HEK293 (cell line): ENCODE measurements at regions not wholly inside any gene's neighbourhood (a gene's known extent, or its start where the extent isn't known, plus 50 kb on each side); places are given as distances from the start of the nearest gene placed in this dataset.

Experiments
- CTCF ChIA-PET: fragments of 350-600 bp; formaldehyde crosslinking; extraction: SDS; loops from one replicate; lab custom pipeline; 2021; ENCODE audit warnings: antibody characterized with exemption; lab: Yijun Ruan, JAX
- POLR2A ChIA-PET: fragments of 300-600 bp; formaldehyde crosslinking; extraction: SDS; loops from one replicate; lab custom pipeline; 2020; ENCODE audit warnings: antibody characterized with exemption, inconsistent platforms; lab: Yijun Ruan, JAX
- H3K27ac ChIP-seq: fragments of 200-500 bp; sonication (Bioruptor generic); 2 replicates; pipeline ENCODE4 v1.5.1; 2014; ENCODE audit warnings: low read depth, low read length, control low read depth, inconsistent platforms; ENCODE audit errors: extremely low read depth
- H3K36me3 ChIP-seq, 2 experiments: fragments of 200-500 bp in 1 of 2; sonication (Bioruptor generic) in 1 of 2; 1 replicate in 1 of 2; 2 replicates in 1 of 2; pipeline ENCODE4 v1.5.1; 2014 to 2017; ENCODE audit warnings: inconsistent platforms in 2 of 2, low read length in 2 of 2; ENCODE audit not compliant: control insufficient read depth in 2 of 2, insufficient read depth in 1 of 2
- H3K4me1 ChIP-seq: fragments of 200-500 bp; sonication (Bioruptor generic); 2 replicates; pipeline ENCODE4 v1.5.1; 2014; ENCODE audit warnings: mild to moderate bottlenecking, low read length, inconsistent platforms; ENCODE audit not compliant: control insufficient read depth, insufficient read depth
- H3K4me3 ChIP-seq: 2 replicates; pipeline ENCODE4 v1.5.1; 2011; ENCODE audit warnings: low read depth, mild to moderate bottlenecking, control low read depth, low read length, moderate library complexity
- H3K9me3 ChIP-seq: fragments of 200-500 bp; sonication (Bioruptor generic); 2 replicates; pipeline ENCODE4 v1.5.1; 2014; ENCODE audit warnings: low read depth, low read length, inconsistent platforms; ENCODE audit not compliant: control insufficient read depth, insufficient read depth
- AEBP2 ChIP-seq: fragments of 450-650 bp; formaldehyde crosslinking; IDR thresholded peaks from 2 replicates; pipeline ENCODE4 v1.5.1; 2016; ENCODE audit warnings: missing biosample characterization, missing genetic modification characterization, borderline replicate concordance
- MYNN ChIP-seq: fragments of 450-650 bp; formaldehyde crosslinking; IDR thresholded peaks from 2 replicates; pipeline ENCODE4 v1.5.1; 2016; ENCODE audit warnings: missing biosample characterization, missing genetic modification characterization, borderline replicate concordance
- REPIN1 ChIP-seq: fragments of 450-650 bp; formaldehyde crosslinking; IDR thresholded peaks from 2 replicates; pipeline ENCODE4 v1.5.1; 2017; ENCODE audit warnings: missing biosample characterization, missing genetic modification characterization, low read depth
- SALL2 ChIP-seq: fragments of 450-650 bp; formaldehyde crosslinking; IDR thresholded peaks from 2 replicates; pipeline ENCODE4 v1.5.0; 2017; ENCODE audit warnings: missing biosample characterization, mild to moderate bottlenecking, missing genetic modification characterization, borderline replicate concordance
- TRIM28 ChIP-seq: IDR thresholded peaks from 2 replicates; pipeline ENCODE4 v1.6.1; 2011; ENCODE audit warnings: low read length, control low read depth, borderline replicate concordance
- ZNF112 ChIP-seq: fragments of 450-650 bp; formaldehyde crosslinking; IDR thresholded peaks from 2 replicates; pipeline ENCODE4 v1.5.0; 2017; ENCODE audit warnings: missing biosample characterization, missing genetic modification characterization
- ZNF132 ChIP-seq: fragments of 450-650 bp; formaldehyde crosslinking; IDR thresholded peaks from 2 replicates; pipeline ENCODE4 v1.5.1; 2017; ENCODE audit warnings: missing biosample characterization, missing genetic modification characterization, borderline replicate concordance
- ZNF133 ChIP-seq: fragments of 450-650 bp; formaldehyde crosslinking; IDR thresholded peaks from 2 replicates; pipeline ENCODE4 v1.5.1; 2016; ENCODE audit warnings: missing biosample characterization, missing genetic modification characterization
- ZNF148 ChIP-seq: fragments of 450-650 bp; formaldehyde crosslinking; IDR thresholded peaks from 2 replicates; pipeline ENCODE4 v1.5.0; 2017; ENCODE audit warnings: missing biosample characterization, missing genetic modification characterization, borderline replicate concordance
- ZNF23 ChIP-seq: fragments of 450-650 bp; formaldehyde crosslinking; IDR thresholded peaks from 2 replicates; pipeline ENCODE4 v1.5.1; 2016; ENCODE audit warnings: missing biosample characterization, missing genetic modification characterization, borderline replicate concordance
- ZNF350 ChIP-seq: fragments of 450-650 bp; formaldehyde crosslinking; IDR thresholded peaks from 2 replicates; pipeline ENCODE4 v1.5.0; 2017; ENCODE audit warnings: missing biosample characterization, mild to moderate bottlenecking, missing genetic modification characterization
- ZNF391 ChIP-seq: fragments of 450-650 bp; formaldehyde crosslinking; IDR thresholded peaks from 2 replicates; pipeline ENCODE4 v1.5.1; 2016; ENCODE audit warnings: low read depth, missing biosample characterization, missing genetic modification characterization, borderline replicate concordance
- ZNF629 ChIP-seq: fragments of 450-650 bp; formaldehyde crosslinking; IDR thresholded peaks from 2 replicates; pipeline ENCODE4 v1.5.1; 2017; ENCODE audit warnings: missing biosample characterization, missing genetic modification characterization
- ZNF660 ChIP-seq: fragments of 450-650 bp; IDR thresholded peaks from 2 replicates; pipeline ENCODE4 v1.5.1; 2018; ENCODE audit warnings: missing biosample characterization, mild to moderate bottlenecking, missing genetic modification characterization
- ZNF677 ChIP-seq: fragments of 450-650 bp; IDR thresholded peaks from 2 replicates; pipeline ENCODE4 v1.5.0; 2018; ENCODE audit warnings: missing biosample characterization, mild to moderate bottlenecking, missing genetic modification characterization, moderate library complexity
- ZSCAN30 ChIP-seq: fragments of 450-650 bp; IDR thresholded peaks from 2 replicates; pipeline ENCODE4 v1.5.1; 2018; ENCODE audit warnings: missing biosample characterization, mild to moderate bottlenecking, missing genetic modification characterization, moderate library complexity
- TF ChIP-seq, protein P1 (sequence below): fragments of 450-650 bp; formaldehyde crosslinking; IDR thresholded peaks from 2 replicates; pipeline ENCODE4 v1.5.1; 2016; ENCODE audit warnings: missing biosample characterization, missing genetic modification characterization
- TF ChIP-seq, protein P2 (sequence below): fragments of 450-650 bp; formaldehyde crosslinking; IDR thresholded peaks from 2 replicates; pipeline ENCODE4 v1.5.1; 2016; ENCODE audit warnings: missing biosample characterization, missing genetic modification characterization
- TF ChIP-seq, protein P3 (sequence below): fragments of 450-650 bp; formaldehyde crosslinking; conservative IDR thresholded peaks from 2 replicates; pipeline ENCODE4 v1.5.1; 2016; ENCODE audit warnings: low read depth, missing biosample characterization, missing genetic modification characterization
- TF ChIP-seq, protein P4 (sequence below): fragments of 450-650 bp; formaldehyde crosslinking; IDR thresholded peaks from 2 replicates; pipeline ENCODE4; 2016; ENCODE audit warnings: missing biosample characterization, missing genetic modification characterization

DNA sequence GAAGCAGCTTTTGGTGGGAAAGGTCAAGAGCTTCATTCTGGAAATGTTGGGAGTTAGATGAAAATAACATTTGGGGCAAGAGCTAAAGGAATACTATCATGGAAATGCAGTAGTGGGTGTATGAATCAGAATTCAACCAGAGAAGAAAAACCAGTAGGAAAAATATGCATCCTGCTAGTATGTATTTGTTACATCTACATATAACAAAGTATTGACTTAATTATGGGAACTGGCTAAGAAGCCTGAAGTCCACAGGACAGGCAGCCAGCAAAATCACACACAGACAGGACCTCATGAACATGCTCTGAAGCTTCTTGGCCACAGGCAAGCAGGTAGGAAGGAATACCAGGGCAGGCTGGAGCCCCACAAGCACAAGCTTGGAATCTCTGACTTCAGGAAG, 185.8 kb downstream of the FBXO15 start:
- no peak for TF ChIP-seq TRIM28
- no peak for TF ChIP-seq MYNN (tag by site-specific recombination)
- no peak for TF ChIP-seq ZNF133 (tag by site-specific recombination)
- TF ChIP-seq ZSCAN30 = no peak
- TF ChIP-seq ZNF148 (tag by site-specific recombination) = no peak
- no peak for TF ChIP-seq ZNF350 (tag by site-specific recombination)
- no peak for TF ChIP-seq ZNF112 (tag by site-specific recombination)
- no peak for TF ChIP-seq AEBP2 (tag by site-specific recombination)
- TF ChIP-seq REPIN1 = no peak
- TF ChIP-seq ZNF23 (tag by site-specific recombination) = no peak
- no peak for TF ChIP-seq SALL2 (tag by site-specific recombination)
- TF ChIP-seq ZNF660 (tag by site-specific recombination) = no peak
- TF ChIP-seq, protein P1, sequence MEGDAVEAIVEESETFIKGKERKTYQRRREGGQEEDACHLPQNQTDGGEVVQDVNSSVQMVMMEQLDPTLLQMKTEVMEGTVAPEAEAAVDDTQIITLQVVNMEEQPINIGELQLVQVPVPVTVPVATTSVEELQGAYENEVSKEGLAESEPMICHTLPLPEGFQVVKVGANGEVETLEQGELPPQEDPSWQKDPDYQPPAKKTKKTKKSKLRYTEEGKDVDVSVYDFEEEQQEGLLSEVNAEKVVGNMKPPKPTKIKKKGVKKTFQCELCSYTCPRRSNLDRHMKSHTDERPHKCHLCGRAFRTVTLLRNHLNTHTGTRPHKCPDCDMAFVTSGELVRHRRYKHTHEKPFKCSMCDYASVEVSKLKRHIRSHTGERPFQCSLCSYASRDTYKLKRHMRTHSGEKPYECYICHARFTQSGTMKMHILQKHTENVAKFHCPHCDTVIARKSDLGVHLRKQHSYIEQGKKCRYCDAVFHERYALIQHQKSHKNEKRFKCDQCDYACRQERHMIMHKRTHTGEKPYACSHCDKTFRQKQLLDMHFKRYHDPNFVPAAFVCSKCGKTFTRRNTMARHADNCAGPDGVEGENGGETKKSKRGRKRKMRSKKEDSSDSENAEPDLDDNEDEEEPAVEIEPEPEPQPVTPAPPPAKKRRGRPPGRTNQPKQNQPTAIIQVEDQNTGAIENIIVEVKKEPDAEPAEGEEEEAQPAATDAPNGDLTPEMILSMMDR = no peak
- TF ChIP-seq, protein P2, sequence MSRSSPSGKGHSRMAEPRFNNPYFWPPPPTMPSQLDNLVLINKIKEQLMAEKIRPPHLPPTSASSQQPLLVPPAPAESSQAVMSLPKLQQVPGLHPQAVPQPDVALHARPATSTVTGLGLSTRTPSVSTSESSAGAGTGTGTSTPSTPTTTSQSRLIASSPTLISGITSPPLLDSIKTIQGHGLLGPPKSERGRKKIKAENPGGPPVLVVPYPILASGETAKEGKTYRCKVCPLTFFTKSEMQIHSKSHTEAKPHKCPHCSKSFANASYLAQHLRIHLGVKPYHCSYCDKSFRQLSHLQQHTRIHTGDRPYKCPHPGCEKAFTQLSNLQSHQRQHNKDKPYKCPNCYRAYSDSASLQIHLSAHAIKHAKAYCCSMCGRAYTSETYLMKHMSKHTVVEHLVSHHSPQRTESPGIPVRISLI (tag by site-specific recombination) = no peak
- TF ChIP-seq ZNF132 (tag by site-specific recombination) = no peak
- TF ChIP-seq, protein P3, sequence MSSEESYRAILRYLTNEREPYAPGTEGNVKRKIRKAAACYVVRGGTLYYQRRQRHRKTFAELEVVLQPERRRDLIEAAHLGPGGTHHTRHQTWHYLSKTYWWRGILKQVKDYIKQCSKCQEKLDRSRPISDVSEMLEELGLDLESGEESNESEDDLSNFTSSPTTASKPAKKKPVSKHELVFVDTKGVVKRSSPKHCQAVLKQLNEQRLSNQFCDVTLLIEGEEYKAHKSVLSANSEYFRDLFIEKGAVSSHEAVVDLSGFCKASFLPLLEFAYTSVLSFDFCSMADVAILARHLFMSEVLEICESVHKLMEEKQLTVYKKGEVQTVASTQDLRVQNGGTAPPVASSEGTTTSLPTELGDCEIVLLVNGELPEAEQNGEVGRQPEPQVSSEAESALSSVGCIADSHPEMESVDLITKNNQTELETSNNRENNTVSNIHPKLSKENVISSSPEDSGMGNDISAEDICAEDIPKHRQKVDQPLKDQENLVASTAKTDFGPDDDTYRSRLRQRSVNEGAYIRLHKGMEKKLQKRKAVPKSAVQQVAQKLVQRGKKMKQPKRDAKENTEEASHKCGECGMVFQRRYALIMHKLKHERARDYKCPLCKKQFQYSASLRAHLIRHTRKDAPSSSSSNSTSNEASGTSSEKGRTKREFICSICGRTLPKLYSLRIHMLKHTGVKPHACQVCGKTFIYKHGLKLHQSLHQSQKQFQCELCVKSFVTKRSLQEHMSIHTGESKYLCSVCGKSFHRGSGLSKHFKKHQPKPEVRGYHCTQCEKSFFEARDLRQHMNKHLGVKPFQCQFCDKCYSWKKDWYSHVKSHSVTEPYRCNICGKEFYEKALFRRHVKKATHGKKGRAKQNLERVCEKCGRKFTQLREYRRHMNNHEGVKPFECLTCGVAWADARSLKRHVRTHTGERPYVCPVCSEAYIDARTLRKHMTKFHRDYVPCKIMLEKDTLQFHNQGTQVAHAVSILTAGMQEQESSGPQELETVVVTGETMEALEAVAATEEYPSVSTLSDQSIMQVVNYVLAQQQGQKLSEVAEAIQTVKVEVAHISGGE (tag by site-specific recombination) = no peak
- TF ChIP-seq ZNF629 (tag by site-specific recombination) = no peak
- TF ChIP-seq, protein P4, sequence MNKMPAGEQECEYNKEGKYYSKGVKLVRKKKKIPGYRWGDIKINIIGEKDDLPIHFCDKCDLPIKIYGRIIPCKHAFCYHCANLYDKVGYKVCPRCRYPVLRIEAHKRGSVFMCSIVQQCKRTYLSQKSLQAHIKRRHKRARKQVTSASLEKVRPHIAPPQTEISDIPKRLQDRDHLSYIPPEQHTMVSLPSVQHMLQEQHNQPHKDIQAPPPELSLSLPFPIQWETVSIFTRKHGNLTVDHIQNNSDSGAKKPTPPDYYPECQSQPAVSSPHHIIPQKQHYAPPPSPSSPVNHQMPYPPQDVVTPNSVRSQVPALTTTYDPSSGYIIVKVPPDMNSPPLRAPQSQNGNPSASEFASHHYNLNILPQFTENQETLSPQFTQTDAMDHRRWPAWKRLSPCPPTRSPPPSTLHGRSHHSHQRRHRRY (tag by site-specific recombination) = no peak
- TF ChIP-seq ZNF677 = no peak
- TF ChIP-seq ZNF391 (tag by site-specific recombination) = no peak
- ChIA-PET POLR2A (no interaction called here), CTCF (interaction anchor here (0.5 to 0.9 kb wide), 2 partner anchors 78 to 834 kb away, joined by 3 to 4 read pairs; no protein-coding TSS in a partner anchor)
- no peaks in the 10 kb centered on the region for H3K36me3 ChIP-seq
- no peak overlapping the region for H3K4me3 ChIP-seq
- no peak overlapping the region for H3K27ac ChIP-seq
- H3K9me3 ChIP-seq = no peaks in the 10 kb centered on the region
- no peaks in the 10 kb centered on the region for H3K4me1 ChIP-seq
